GM21367 (cell line): ENCODE measurements at regions not wholly inside any gene's neighbourhood (a gene's known extent, or its start where the extent isn't known, plus 50 kb on each side); places are given as distances from the start of the nearest gene placed in this dataset.

ENCODE experiments used
- ATAC-seq: cut with Tn5 transposase; IDR thresholded peaks from one replicate; pipeline ENCODE4 v1.9.1; 2021; ENCODE audit not compliant: unreplicated experiment

- ATAC-seq: no peak
These were observed 802.6 kb upstream of the CHAC2 start for GRCh38 chr2:52964916-52965530.

GRCh38 chr2:52961403-52961802 lies 806.2 kb upstream of the CHAC2 start:
- ATAC-seq: no peak

DNA sequence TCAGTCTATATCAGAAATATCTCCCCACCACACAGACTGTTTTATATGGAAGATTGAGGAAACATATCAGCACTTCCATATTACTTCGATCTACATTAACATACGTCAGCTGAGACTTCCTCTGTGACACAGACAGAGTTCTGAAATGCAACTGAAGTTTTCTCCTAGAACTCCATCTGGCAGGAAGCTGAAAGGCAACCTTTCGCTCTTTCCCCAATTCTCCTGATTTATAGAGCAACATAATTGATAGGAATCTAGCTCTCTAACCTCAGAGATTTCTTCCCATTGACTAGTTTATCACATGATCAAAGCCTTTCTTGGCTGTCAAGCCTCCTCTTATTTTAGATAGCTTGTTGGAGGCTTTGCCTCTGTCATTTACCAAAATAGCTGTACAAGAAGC lies 806.7 kb upstream of the CHAC2 start:
- ATAC-seq: no peak

- ATAC-seq: no peak
These were observed 807.8 kb upstream of the CHAC2 start for GRCh38 chr2:52959801-52960200.

GRCh38 chr2:52956766-52957165 lies 810.8 kb upstream of the CHAC2 start:
- ATAC-seq: no peak

- ATAC-seq: no peak
These were observed 811.5 kb upstream of the CHAC2 start for GRCh38 chr2:52956118-52956517.

- ATAC-seq: no peak
These were observed 812.5 kb upstream of the CHAC2 start for GRCh38 chr2:52955079-52955478.

DNA sequence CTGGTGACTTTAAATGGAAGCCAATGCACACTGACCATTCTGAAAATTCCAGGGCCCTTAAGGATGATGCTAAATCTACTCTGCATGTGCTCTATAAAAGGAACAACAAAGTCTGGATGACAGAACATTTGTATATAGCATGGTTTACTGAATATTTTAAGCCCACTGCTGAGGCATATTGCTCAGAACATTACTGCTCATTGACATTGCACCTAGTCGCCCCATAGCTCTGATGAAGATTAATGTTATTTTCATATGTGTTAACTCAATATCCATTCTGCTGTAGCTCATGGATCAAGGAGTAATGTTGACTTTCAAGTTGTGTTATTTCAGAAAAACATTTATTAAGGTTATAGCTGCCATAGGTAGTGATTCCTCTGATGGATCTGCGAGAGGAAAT lies 827.5 kb upstream of the CHAC2 start:
- ATAC-seq: no peak

DNA sequence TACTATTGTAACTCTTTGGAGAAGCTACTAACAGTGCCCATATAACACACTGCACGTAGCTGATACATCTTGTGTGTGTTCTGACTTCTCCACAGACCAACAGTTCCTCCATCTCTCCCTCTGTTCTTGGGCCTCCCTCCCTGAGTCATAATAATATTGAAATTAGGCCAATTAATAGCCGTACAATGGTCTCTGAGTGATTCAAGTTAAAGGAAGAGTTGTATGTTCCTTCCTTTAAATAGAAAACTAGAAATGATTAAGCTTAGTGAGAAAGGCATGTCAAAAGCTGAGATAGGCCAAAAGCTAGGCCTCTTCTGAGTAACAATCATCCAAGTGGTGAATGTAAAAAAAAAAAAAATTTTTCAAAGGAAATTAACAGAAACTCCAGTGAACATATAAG lies 828.4 kb upstream of the CHAC2 start:
- ATAC-seq: no peak

- no peak for ATAC-seq
These were observed 831.6 kb upstream of the CHAC2 start for GRCh38 chr2:52936029-52936428.

DNA sequence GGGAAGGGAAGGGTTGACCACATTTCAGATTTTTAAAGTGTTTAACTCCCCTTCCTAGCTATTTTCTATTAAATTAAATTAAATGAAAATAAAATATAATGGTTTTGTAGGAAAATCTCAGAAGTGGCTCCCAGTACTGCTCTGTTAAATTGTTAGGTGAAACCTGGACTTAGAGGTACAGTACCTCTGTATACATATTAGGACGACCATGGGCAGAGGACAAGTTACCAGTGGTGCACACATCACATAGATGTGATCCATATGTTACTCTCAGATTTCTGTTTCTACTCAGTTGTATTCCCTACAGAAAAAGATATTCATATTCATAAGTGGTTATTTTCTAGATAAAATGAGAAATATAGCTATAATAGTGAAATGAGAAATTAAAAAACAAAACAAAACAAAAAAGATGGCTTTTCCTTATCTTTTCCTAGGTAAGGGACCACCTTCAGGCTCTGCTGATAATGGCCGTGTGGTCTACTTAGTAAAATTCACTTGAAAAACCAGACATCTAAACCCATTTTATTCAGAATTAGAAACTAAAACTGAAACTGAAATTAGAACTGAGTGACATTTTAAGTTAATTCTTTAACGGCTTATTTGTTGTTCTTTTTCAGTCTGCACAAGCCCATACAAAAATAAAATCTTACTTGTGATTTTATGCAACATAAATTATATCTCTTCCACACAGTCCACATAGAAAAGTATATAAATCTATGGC lies 832.5 kb upstream of the CHAC2 start:
- no peak for ATAC-seq

- ATAC-seq: peak; percentile 58
These were observed 833.2 kb upstream of the CHAC2 start for GRCh38 chr2:52934323-52934898.

DNA sequence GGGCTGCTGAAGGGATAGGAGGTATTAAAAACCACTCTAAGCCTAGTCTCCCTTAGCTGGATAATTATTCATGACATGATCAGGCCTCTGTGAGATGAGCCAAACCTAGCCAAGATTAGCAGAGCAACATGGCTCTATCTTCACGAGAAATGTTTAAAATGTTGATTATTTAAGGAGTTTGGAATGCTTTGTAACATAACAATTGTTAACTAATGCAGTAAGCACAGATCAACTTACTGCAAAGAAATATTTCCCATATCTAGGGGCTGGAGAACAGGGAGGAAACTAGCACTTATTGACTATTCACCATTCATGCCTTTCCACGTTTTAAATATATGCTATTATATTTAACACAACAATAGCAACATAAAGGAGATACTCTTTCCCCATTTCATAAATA lies 833.7 kb upstream of the CHAC2 start:
- ATAC-seq: no peak

GRCh38 chr2:52931660-52932059 lies 835.9 kb upstream of the CHAC2 start:
- no peak for ATAC-seq

GRCh38 chr2:52929412-52929811 lies 838.2 kb upstream of the CHAC2 start:
- no peak for ATAC-seq

DNA sequence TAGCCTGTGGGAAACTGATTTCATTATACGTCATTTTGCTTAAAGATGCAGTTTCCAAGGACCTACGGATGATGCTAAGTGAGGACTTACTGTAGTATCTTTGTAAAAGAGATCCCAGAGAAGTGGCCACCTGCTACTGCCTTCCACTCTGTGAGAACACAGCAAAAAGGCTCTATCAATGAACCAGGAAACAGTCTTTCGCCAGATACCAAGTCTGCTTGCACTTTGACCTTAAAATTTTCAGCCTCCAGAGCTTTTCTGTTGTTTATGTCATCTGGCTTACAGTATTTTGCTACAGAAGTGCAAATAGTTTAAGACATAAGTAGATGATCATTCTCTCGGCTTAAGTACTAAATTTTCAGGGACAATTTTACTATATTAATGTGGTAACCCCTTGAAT lies 847.9 kb upstream of the CHAC2 start:
- ATAC-seq: no peak

DNA sequence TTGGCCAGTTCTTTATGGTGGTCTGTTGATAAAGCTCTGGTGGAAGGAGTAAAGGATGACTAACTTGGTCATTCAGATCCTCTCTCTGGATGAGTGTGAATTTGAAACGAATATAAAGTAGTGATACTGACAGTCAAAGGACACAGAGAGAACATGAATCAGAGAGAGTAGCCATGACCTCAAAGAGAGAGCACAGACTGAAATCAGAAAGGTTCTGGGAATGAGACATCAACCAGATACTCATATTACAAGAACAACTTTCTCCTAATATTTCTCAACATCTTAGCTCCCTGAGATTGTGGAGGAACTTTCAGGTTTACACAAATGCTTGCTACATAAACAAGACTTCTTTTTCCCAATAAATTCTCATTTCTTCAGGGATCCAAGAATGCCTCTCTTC lies 849.1 kb upstream of the CHAC2 start:
- no peak for ATAC-seq

GRCh38 chr2:52916981-52917380 lies 850.6 kb upstream of the CHAC2 start:
- ATAC-seq: no peak

DNA sequence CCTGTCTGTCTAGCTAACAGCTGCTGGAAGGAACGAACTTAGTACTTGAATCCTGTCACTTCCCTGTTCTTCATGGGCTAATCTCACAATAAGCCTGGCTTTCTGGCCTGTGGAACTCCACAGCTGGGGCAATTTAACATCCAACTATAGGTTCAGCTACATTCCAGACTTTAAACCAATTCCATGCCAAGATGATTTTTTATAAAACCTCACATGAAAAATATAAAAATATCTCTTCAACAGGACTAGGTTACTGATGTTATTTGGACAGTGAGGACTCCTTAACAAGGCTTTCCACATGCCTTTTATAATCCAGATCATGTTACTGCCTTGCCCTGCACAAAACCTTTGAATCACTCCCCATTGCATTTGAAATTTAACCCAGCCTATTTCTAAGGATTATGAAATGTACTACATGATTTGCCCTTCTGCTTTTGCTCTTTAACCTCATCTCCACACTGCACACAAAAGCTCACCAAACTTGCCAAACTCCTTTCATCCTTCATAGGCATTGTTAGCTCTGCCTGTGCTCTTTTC lies 863.2 kb upstream of the CHAC2 start:
- no peak for ATAC-seq

DNA sequence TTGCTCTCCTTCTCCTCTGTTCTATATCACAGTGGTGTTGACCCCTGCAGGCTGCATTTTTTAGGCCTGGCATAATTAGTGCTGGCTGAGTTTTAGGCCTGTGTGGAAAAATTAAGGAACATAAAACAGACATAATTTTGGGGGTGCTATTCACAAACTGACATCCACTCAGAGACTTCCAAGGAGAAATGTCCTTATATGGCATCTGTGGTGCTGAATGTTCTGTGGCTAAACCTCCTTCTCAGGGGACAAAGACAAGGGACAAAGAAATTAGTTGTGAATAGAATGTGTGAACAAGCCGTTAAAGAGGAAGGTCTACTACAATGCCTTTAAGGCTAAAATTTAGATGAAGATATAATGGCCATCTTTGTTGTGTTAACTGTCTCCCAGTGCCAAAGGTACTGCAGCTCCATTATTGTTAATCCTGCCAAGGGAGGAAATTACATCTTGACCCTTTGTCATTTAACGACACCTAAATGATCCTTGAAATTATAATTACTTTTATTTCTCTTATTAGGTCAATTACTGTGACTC lies 870.0 kb upstream of the CHAC2 start:
- ATAC-seq: no peak

- ATAC-seq: no peak
These were observed 871.8 kb upstream of the CHAC2 start for GRCh38 chr2:52895726-52896340.

- ATAC-seq: no peak
These were observed 881.0 kb upstream of the CHAC2 start for GRCh38 chr2:52886556-52886955.
